Large intestine (tissue), 3 donors: ENCODE measurements at regions not wholly inside any gene's neighbourhood (a gene's known extent, or its start where the extent isn't known, plus 50 kb on each side); places are given as distances from the start of the nearest gene placed in this dataset.

ENCODE experiments used
- DNase-seq, 2 donors: peaks; one replicate each; pipeline versions ENCODE4 v3.0.0 to v3.0.0-alpha.2; 2013
- H3K27ac ChIP-seq: one replicate; pipeline ENCODE4 v1.5.1; 2013; ENCODE audit warnings: low read length
- H3K27me3 ChIP-seq: 2 replicates; pipeline ENCODE4 v1.6.1; 2013; ENCODE audit warnings: low read length; ENCODE audit not compliant: control insufficient read depth, insufficient read depth
- H3K36me3 ChIP-seq: 2 replicates; pipeline ENCODE4 v1.6.1; 2013; ENCODE audit warnings: low read length; ENCODE audit not compliant: control insufficient read depth, insufficient read depth
- H3K4me1 ChIP-seq: one replicate; pipeline ENCODE4 v1.6.1; 2013; ENCODE audit warnings: low read length; ENCODE audit not compliant: control insufficient read depth, insufficient read depth
- H3K4me3 ChIP-seq: one replicate; pipeline ENCODE4 v1.5.1; 2013; ENCODE audit warnings: low read length
- H3K9me3 ChIP-seq: one replicate; pipeline ENCODE4 v1.6.1; 2013; ENCODE audit warnings: mild to moderate bottlenecking, low read depth, low read length, moderate library complexity; ENCODE audit not compliant: control insufficient read depth
- WGBS: methylation state at CpG from one replicate; pipeline ENCODE4 v1.1.5; 2013; ENCODE audit warnings: low lambda C conversion rate; ENCODE audit not compliant: insufficient coverage; 5-methylcytosine and 5-hydroxymethylcytosine counted together

DNA sequence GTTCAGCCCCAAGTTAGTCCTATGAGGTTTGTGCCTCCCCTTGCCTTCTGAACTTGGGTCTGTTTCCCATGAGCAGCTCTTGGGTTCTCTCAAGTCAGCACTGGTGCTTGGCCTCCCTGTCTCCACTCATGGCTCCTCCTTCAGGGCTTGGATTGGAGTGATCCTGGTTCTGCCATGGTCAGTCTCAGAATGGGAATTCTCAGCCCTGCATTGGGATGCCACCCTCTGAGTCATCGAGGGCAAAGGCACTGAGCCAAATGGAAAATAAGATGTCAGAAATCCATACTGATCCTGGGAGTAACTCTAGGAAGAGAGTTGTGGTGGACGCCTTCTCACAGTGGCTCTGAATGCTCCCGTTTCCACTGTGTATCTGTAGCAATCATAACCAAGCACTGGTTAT is 233.4 kb upstream of the HABP2 start:
- H3K36me3 ChIP-seq = no peaks in the 10 kb centered on the region
- no peak overlapping the region for H3K27ac ChIP-seq
- no peaks in the 10 kb centered on the region for H3K4me1 ChIP-seq
- peaks cover 6% of the 10 kb centered on the region for H3K27me3 ChIP-seq
- no CpG with 5 or more reads among the region's 3 CpGs for WGBS
- no peak overlapping the region for H3K4me3 ChIP-seq
- DNase-seq = no peak
- H3K9me3 ChIP-seq = no peaks in the 10 kb centered on the region

DNA sequence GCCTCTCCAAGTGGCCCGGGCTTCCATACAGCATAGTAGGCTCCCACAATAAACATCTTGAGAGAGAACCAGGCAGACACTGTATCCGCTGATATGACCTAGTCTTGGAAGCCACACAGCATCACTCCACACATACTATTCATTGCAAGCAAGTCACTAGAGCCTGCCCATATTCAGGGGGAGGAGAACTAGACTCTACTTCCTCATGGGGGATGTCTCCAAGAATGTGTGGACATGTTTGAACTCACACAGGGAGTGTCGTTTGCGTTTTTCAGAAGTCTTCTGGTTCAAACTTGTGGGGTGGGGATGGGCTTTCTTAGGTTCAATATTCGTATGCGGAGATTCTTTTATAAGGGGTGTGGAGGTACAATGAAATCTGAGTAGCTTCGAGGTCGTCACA is 232.6 kb upstream of the HABP2 start:
- Histone ChIP-seq H3K4me1 (no peaks in the 10 kb centered on the region), H3K27ac (no peak overlapping the region), H3K27me3 (peaks cover 6% of the 10 kb centered on the region), H3K9me3 (no peaks in the 10 kb centered on the region), H3K4me3 (no peak overlapping the region), H3K36me3 (no peaks in the 10 kb centered on the region)
- DNase-seq = no peak
- no CpG with 5 or more reads among the region's 8 CpGs for WGBS

DNA sequence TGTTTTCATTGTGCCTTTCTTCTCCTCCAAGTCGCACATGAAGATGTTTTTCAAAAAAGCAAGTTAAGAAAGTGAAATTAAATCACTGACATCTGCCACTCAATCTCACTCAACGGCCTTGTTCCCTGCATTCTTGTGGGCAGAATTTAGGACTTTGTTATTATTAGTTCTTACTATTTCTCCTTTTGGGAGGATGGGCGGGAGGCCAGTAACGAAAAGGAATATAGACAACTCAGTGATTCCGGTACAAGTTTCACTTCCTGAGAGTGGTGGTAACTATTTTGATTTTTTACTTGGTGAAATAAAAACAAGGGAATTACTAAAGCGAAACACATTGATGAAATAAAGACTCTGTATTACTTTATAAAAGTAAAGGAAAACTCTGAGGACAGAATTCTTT is 231.9 kb upstream of the HABP2 start:
- no peak for DNase-seq
- Histone ChIP-seq H3K27me3 (peaks cover 6% of the 10 kb centered on the region), H3K36me3 (no peaks in the 10 kb centered on the region), H3K4me1 (no peaks in the 10 kb centered on the region), H3K27ac (no peak overlapping the region), H3K9me3 (no peaks in the 10 kb centered on the region), H3K4me3 (no peak overlapping the region)
- 100% methylated on average over 1 of the region's 6 CpGs for WGBS

DNA sequence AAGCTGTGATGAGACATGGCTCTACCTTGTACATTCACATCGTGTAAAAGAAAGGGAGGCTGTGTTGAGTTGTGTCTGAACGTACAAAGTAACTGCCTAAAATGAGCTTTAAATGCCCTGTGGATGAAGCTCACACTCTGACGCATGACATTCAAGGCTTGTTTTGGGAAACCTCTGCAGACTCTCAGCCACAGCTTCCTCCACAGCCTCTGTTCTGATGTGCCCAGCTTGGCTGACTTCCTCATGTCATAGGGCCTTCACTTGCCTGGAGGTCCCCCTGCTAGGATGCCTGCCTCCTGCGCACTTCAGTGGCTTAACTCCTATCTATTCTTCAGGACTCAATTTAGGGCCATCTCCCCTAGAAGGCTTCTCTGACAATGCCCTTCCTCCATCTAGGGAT is 230.0 kb upstream of the HABP2 start:
- Histone ChIP-seq H3K9me3 (no peaks in the 10 kb centered on the region), H3K36me3 (no peaks in the 10 kb centered on the region), H3K27me3 (peaks cover 3% of the 10 kb centered on the region), H3K27ac (no peak overlapping the region), H3K4me1 (no peaks in the 10 kb centered on the region), H3K4me3 (no peak overlapping the region)
- DNase-seq = no peak
- 100% methylated on average over 2 of the region's 4 CpGs for WGBS

DNA sequence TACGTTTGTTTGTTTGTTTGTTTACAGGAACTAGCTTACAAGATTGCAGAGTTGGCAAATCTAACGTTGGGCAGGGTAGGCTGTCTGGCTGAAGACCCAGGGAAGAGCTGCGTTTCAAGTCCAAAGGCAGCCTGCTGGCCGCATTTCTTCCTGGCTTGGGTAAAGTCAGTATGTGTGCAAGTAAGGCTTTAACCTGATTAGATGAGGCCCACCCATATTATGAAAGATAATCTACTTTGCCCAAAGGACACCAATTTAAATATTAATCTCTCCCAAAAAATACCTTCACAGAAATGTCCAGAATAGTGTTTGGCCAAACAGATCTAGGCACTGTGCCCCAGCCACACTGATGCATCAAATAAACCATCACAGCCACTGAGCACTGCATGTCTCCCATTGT is 228.9 kb upstream of the HABP2 start:
- H3K27ac ChIP-seq = no peak overlapping the region
- no peak overlapping the region for H3K4me3 ChIP-seq
- no peaks in the 10 kb centered on the region for H3K4me1 ChIP-seq
- H3K36me3 ChIP-seq = no peaks in the 10 kb centered on the region
- DNase-seq = no peak
- WGBS = no CpG with 5 or more reads among the region's 4 CpGs
- peaks cover 3% of the 10 kb centered on the region for H3K27me3 ChIP-seq
- H3K9me3 ChIP-seq = no peaks in the 10 kb centered on the region

DNA sequence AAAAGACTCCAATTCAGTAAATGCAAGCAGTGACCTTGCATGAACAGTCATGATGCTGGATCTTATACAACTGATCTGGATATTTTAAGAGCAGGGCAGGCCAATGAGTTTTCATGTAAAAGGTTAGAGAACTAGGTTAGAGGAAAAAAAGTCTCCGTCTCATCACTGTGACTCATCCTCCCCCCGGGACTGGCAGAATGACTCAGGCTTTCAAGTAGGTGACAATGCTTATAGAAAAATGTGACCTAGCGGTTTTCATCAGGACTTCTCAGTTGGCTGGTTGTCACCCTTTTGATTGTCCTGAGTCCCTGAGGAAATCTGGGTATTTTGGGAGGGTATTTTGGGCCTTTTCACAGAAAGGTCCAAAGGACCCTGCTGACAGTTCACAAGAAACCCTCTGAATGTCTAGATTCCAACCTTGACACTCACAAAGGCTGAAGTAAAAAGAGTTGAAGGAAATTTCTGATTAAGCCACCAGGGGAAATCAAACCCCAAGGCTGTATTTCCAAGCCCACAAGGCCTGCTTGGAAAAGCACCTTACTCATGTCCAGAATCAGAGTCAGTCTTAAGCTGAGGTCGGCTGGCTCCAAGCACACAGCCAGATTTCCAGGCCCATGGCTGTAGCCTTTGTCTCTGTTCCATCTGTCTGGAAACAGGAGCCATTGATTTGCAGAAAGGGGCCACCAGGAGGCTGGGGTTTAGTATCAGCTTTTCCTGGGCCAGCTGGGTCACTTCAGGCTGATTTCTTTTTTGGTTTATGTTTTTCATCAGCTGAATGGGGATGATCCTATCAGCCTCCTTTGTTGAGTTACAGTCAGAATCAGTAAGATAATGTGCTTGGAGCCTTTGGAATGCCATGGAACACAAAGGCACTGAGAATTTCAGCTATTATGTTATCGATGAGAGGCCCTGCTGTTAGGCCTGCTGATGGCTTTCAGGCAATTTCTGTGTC is 226.4 kb upstream of the HABP2 start:
- Histone ChIP-seq H3K4me3 (no peak overlapping the region), H3K36me3 (no peaks in the 10 kb centered on the region), H3K27me3 (no peaks in the 10 kb centered on the region), H3K27ac (no peak overlapping the region), H3K9me3 (no peaks in the 10 kb centered on the region), H3K4me1 (no peaks in the 10 kb centered on the region)
- DNase-seq = no peak
- WGBS = no CpG with 5 or more reads among the region's 5 CpGs

DNA sequence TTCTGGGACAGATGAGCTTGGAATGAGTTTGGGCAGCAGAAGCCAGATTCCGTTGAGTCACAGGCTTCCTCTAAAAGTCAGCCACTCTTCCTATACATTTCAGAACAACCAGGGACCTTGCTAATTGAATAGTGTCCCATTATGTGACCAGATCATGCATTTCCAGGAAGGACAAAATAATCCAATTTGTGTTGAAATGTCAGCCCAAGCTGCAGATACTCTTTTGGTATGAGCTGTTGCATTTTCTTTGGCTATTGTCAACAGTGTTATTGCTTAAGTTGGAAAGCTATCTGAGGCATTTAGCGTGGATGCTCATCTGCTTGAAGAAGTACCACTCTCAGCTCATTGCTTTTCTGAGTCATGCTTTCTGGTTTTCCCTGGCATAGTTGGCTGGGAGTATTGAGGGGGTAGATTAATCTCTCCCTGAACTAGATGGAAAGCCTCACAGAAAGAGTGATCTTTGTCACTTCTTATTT is 223.7 kb upstream of the HABP2 start:
- Histone ChIP-seq H3K4me3 (no peak overlapping the region), H3K4me1 (no peaks in the 10 kb centered on the region), H3K27me3 (no peaks in the 10 kb centered on the region), H3K27ac (no peak overlapping the region), H3K9me3 (no peaks in the 10 kb centered on the region), H3K36me3 (no peaks in the 10 kb centered on the region)
- no peak for DNase-seq
- WGBS = no CpG with 5 or more reads among the region's 2 CpGs

DNA sequence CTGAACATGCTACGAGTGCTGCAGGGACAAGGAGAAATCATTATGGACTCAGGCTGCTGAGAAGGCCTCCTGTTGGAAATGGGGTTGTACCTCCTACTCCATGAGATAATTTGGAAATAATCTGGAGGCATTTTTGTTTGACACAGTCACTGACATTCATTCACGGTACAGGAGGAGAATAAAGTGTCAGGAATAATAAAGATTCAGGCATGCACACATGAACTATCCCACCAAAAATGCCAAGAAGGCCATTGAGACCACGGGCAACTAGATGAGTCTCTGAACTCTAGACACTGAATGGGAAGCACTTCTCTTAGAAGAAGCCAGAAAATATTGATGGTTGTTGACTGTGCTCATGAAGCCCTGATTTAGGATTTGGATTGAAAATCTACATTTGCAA is 220.9 kb upstream of the HABP2 start:
- peaks cover 2% of the 10 kb centered on the region for H3K27me3 ChIP-seq
- H3K9me3 ChIP-seq = no peaks in the 10 kb centered on the region
- H3K36me3 ChIP-seq = no peaks in the 10 kb centered on the region
- no peaks in the 10 kb centered on the region for H3K4me1 ChIP-seq
- WGBS = 100% methylated on average over 1 of the region's 3 CpGs
- no peak for DNase-seq
- no peak overlapping the region for H3K27ac ChIP-seq
- no peak overlapping the region for H3K4me3 ChIP-seq

DNA sequence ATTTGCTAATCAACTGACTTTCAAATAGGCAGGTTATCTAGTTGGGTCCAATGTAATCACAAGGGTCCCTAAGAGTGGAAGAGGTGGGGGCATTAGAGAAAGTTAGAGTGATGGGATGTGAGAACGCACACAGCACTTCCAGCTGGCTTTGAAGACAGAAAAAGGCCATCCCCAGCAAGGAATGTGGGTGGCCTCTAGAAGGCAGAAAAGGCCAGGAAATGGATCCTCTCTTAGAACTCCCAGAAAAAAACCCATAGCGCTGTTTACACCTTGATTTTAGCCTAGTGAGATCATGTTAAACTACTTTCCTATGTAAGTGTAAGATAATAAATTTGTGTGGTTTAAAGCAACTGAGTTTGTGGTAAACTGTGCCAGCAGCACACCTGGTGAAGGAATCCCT is 219.5 kb upstream of the HABP2 start:
- Histone ChIP-seq H3K4me3 (no peak overlapping the region), H3K36me3 (no peaks in the 10 kb centered on the region), H3K27ac (no peak overlapping the region), H3K9me3 (no peaks in the 10 kb centered on the region), H3K27me3 (peaks cover 2% of the 10 kb centered on the region), H3K4me1 (no peaks in the 10 kb centered on the region)
- DNase-seq = no peak
- no CpG with 5 or more reads among the region's 2 CpGs for WGBS

DNA sequence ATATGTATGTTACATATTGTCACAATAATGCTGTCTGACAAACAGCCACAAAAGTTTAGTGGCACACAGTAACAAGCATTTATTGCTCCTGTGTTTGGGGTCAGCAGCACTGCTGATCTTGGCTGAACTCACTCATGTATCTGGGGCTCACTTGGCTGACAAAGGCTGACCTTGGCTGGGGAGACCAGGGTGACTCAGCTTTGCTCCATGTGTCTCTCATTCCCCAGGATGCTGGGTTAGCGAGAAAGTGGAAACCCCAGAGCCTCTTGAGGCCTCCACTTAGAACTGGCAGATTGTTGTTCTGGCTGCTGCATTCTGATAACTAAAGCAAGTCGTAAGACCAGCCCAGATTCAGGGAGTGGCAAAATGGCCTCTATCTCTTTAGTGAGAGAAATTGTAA is 217.3 kb upstream of the HABP2 start:
- H3K27me3 ChIP-seq = peaks cover 2% of the 10 kb centered on the region
- H3K4me1 ChIP-seq = no peaks in the 10 kb centered on the region
- no peak overlapping the region for H3K27ac ChIP-seq
- H3K9me3 ChIP-seq = no peaks in the 10 kb centered on the region
- H3K4me3 ChIP-seq = no peak overlapping the region
- no peak for DNase-seq
- 80% methylated on average over 1 of the region's 2 CpGs for WGBS
- H3K36me3 ChIP-seq = no peaks in the 10 kb centered on the region
